ENCODE measurements at regions not wholly inside any gene's neighbourhood (a gene's known extent, or its start where the extent isn't known, plus 50 kb on each side); places are given as distances from the start of the nearest gene placed in this dataset.

DNA sequence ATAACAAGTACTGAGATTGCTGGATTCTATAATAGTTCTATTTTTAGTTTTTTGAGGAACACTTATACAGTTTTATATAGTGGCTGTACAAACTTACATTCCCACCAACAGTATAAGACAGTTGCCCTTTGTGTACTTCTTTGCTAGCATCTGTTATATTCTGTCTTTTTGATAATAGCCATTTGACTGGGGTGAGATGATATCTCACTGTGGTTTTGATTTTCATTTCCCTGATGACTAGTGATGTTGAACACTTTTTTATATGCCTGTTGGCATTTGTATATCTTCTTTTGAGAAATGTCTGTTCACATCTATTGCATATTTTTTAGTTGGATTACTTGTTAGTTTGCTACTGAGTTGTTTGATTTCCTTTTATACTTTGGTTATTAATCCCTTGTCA lies 204.1 kb upstream of the SMC2 start:
- TF ChIP-seq POLR2A (IDR thresholded peaks at IDR 0.05; ENCODE audit: borderline replicate concordance, extremely low read depth, insufficient read depth, insufficient read length), result no peak
- TF ChIP-seq, protein P1, sequence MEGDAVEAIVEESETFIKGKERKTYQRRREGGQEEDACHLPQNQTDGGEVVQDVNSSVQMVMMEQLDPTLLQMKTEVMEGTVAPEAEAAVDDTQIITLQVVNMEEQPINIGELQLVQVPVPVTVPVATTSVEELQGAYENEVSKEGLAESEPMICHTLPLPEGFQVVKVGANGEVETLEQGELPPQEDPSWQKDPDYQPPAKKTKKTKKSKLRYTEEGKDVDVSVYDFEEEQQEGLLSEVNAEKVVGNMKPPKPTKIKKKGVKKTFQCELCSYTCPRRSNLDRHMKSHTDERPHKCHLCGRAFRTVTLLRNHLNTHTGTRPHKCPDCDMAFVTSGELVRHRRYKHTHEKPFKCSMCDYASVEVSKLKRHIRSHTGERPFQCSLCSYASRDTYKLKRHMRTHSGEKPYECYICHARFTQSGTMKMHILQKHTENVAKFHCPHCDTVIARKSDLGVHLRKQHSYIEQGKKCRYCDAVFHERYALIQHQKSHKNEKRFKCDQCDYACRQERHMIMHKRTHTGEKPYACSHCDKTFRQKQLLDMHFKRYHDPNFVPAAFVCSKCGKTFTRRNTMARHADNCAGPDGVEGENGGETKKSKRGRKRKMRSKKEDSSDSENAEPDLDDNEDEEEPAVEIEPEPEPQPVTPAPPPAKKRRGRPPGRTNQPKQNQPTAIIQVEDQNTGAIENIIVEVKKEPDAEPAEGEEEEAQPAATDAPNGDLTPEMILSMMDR (IDR thresholded peaks at IDR 0.05 in 2 of 3, conservative IDR thresholded peaks at IDR 0.05 in 1 of 3; ENCODE audit: borderline replicate concordance in 1 of 3, insufficient read depth in 1 of 3, low read depth in 2 of 3, low read length in 2 of 3), result no peak
- no peak for TF ChIP-seq ELF1 (IDR thresholded peaks at IDR 0.05; ENCODE audit: borderline replicate concordance, low read depth)
- TF ChIP-seq SIN3A (IDR thresholded peaks at IDR 0.05; ENCODE audit: low read depth), result no peak
- TF ChIP-seq, protein P2, sequence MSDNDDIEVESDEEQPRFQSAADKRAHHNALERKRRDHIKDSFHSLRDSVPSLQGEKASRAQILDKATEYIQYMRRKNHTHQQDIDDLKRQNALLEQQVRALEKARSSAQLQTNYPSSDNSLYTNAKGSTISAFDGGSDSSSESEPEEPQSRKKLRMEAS (IDR thresholded peaks at IDR 0.05), result no peak
